ENCODE measurements at regions not wholly inside any gene's neighbourhood (a gene's known extent, or its start where the extent isn't known, plus 50 kb on each side); places are given as distances from the start of the nearest gene placed in this dataset.

GRCh38 chr14:25477316-25478098 lies 427.6 kb upstream of the STXBP6 start:
- TF ChIP-seq CTCF (conservative IDR thresholded peaks at IDR 0.05 in 1 of 2, IDR thresholded peaks at IDR 0.05 in 1 of 2; ENCODE audit: extremely low read depth in 1 of 2, insufficient read depth in 1 of 2, low read depth in 1 of 2, low read length in 2 of 2) (no peak), EZH2 (IDR thresholded peaks at IDR 0.05; ENCODE audit: borderline replicate concordance, low read length) (no peak)
